SK-N-SH treated with all-trans-retinoic acid at 6 μM for 48 hours (cell line): ENCODE measurements at regions not wholly inside any gene's neighbourhood (a gene's known extent, or its start where the extent isn't known, plus 50 kb on each side); places are given as distances from the start of the nearest gene placed in this dataset.
"Not testable (repeated sequence)": the region's sequence is repeated elsewhere in the genome, so short reads cannot be mapped to it uniquely, and the experiment has no call there.

Experiments used
- ATAC-seq: fragments of 200-7000 bp; cut with Tn5 transposase; 3 replicates; pipeline ENCODE4 v1.9.1; 2020; ENCODE audit warnings: mild to moderate bottlenecking, moderate library complexity
- ARNTL ChIP-seq: fragments of 450-650 bp; formaldehyde crosslinking; IDR thresholded peaks from 2 replicates; pipeline ENCODE4 v1.5.0; 2020; ENCODE audit warnings: low read depth, mild to moderate bottlenecking, moderate library complexity, borderline replicate concordance
- BACH2 ChIP-seq: fragments of 250-450 bp; sonication (Bioruptor Pico); IDR thresholded peaks from 2 replicates; pipeline ENCODE4 v1.9.0; 2021; ENCODE audit warnings: mild to moderate bottlenecking, borderline replicate concordance
- CSDC2 ChIP-seq: fragments of 250-450 bp; sonication (Bioruptor Pico); IDR thresholded peaks from 2 replicates; pipeline ENCODE4 v1.5.0; 2020; ENCODE audit warnings: mild to moderate bottlenecking, moderate library complexity
- ESRRG ChIP-seq: fragments of 250-450 bp; sonication (Bioruptor Pico); IDR thresholded peaks from 2 replicates; pipeline ENCODE4 v1.6.1; 2021; ENCODE audit warnings: mild to moderate bottlenecking
- ISL1 ChIP-seq: fragments of 250-450 bp; sonication (Bioruptor Pico); IDR thresholded peaks from 2 replicates; pipeline ENCODE4 v2.1.2; 2022; ENCODE audit warnings: mild to moderate bottlenecking, moderate library complexity
- OSR1 ChIP-seq: fragments of 250-450 bp; sonication (Bioruptor Pico); IDR thresholded peaks from 2 replicates; pipeline ENCODE4 v1.8.0; 2022; ENCODE audit warnings: moderate library complexity, mild to moderate bottlenecking, inconsistent platforms
- PPARA ChIP-seq: fragments of 250-450 bp; sonication (Bioruptor Pico); IDR thresholded peaks from 2 replicates; pipeline ENCODE4 v1.5.0; 2020; ENCODE audit warnings: mild to moderate bottlenecking, borderline replicate concordance
- SNAI2 ChIP-seq: fragments of 250-450 bp; sonication (Bioruptor Pico); IDR thresholded peaks from 2 replicates; pipeline ENCODE4 v1.5.0; 2020; ENCODE audit warnings: mild to moderate bottlenecking, moderate library complexity
- TCF4 ChIP-seq: fragments of 250-450 bp; sonication (Bioruptor Pico); IDR thresholded peaks from 2 replicates; pipeline ENCODE4 v1.8.0; 2021; ENCODE audit warnings: mild to moderate bottlenecking, moderate library complexity, borderline replicate concordance
- TOX ChIP-seq: fragments of 250-450 bp; sonication (Bioruptor Pico); IDR thresholded peaks from 2 replicates; pipeline ENCODE4 v1.8.0; 2021; ENCODE audit warnings: mild to moderate bottlenecking, moderate library complexity, borderline replicate concordance
- ZFP3 ChIP-seq: fragments of 250-450 bp; sonication (Bioruptor Pico); IDR thresholded peaks from 2 replicates; pipeline ENCODE4 v1.5.0; 2020; ENCODE audit warnings: mild to moderate bottlenecking, moderate library complexity
- ZFP30 ChIP-seq: fragments of 450-650 bp; formaldehyde crosslinking; IDR thresholded peaks from 2 replicates; pipeline ENCODE4 v1.5.0; 2022; ENCODE audit warnings: mild to moderate bottlenecking, moderate library complexity
- ZNF565 ChIP-seq: fragments of 450-650 bp; formaldehyde crosslinking; conservative IDR thresholded peaks from 2 replicates; pipeline ENCODE4 v1.5.0; 2020; ENCODE audit warnings: low read depth, mild to moderate bottlenecking, moderate library complexity
- ZNF8 ChIP-seq: fragments of 450-650 bp; formaldehyde crosslinking; IDR thresholded peaks from 2 replicates; pipeline ENCODE4 v1.5.0; 2020; ENCODE audit warnings: mild to moderate bottlenecking, moderate library complexity
- TF ChIP-seq, protein P1 (sequence below): fragments of 250-450 bp; sonication (Bioruptor Pico); IDR thresholded peaks from 2 replicates; pipeline ENCODE4 v1.5.1; 2021; ENCODE audit warnings: mild to moderate bottlenecking, moderate library complexity
- TF ChIP-seq, protein P2 (sequence below): fragments of 250-450 bp; sonication (Bioruptor Pico); IDR thresholded peaks from 2 replicates; pipeline ENCODE4 v1.5.1; 2020; ENCODE audit warnings: low read depth, mild to moderate bottlenecking, moderate library complexity
- TF ChIP-seq, protein P3 (sequence below): fragments of 250-450 bp; sonication (Bioruptor Pico); IDR thresholded peaks from 2 replicates; pipeline ENCODE4 v1.8.0; 2020; ENCODE audit warnings: mild to moderate bottlenecking, moderate library complexity, borderline replicate concordance
- TF ChIP-seq, protein P4 (sequence below): fragments of 250-450 bp; sonication (Bioruptor Pico); IDR thresholded peaks from 2 replicates; pipeline ENCODE4 v1.8.0; 2021; ENCODE audit warnings: low read depth, mild to moderate bottlenecking, moderate library complexity, borderline replicate concordance
- TF ChIP-seq, protein P5 (sequence below): fragments of 250-450 bp; sonication (Bioruptor Pico); IDR thresholded peaks from 2 replicates; pipeline ENCODE4 v1.5.0; 2020; ENCODE audit warnings: mild to moderate bottlenecking, moderate library complexity

DNA sequence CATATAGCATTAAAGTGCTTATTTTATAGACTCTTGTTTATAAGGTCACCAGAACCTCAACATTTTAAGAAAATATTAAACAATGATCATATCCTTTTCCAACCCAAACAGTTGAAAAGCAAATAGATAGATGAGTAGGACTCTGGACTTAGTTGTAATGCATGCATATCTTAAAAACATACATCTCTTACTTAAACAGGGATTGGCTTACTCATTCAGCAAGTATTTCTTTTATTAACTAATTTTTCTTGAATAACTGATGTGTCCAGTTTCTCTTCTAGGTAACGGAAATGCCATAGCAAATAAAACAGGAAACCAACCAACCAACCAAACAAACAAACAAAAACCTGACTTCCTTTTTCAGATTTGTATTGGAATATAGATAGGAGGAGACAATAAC is 70.9 kb upstream of the NBPF4 start:
- no peak for ATAC-seq
- no peak for TF ChIP-seq ARNTL (CRISPR knock-in tag)

DNA sequence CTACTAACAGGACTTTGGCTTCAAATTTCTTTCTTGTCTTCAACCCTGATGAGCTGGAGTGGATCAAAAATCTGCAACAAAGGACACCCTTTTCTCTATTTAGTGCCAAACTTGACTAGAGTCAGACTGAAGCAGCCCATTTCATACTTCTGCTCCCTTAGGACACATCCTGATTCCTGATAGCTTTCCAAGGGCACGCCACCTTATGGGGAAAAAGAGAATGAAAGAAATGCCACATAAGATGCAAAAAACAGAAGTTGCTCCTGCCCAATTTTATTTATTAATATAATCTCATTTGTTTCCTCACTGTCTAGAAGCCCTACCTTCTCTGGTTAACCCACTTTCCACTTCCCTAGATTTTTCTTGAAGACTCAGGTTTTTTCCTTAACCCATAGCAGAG is 72.7 kb upstream of the NBPF4 start:
- peak; percentile 63 for ATAC-seq
- TF ChIP-seq, protein P1, sequence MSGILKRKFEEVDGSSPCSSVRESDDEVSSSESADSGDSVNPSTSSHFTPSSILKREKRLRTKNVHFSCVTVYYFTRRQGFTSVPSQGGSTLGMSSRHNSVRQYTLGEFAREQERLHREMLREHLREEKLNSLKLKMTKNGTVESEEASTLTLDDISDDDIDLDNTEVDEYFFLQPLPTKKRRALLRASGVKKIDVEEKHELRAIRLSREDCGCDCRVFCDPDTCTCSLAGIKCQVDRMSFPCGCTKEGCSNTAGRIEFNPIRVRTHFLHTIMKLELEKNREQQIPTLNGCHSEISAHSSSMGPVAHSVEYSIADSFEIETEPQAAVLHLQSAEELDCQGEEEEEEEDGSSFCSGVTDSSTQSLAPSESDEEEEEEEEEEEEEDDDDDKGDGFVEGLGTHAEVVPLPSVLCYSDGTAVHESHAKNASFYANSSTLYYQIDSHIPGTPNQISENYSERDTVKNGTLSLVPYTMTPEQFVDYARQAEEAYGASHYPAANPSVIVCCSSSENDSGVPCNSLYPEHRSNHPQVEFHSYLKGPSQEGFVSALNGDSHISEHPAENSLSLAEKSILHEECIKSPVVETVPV = no peak
- no peak for TF ChIP-seq PPARA (CRISPR knock-in tag)
- no peak for TF ChIP-seq ISL1

DNA sequence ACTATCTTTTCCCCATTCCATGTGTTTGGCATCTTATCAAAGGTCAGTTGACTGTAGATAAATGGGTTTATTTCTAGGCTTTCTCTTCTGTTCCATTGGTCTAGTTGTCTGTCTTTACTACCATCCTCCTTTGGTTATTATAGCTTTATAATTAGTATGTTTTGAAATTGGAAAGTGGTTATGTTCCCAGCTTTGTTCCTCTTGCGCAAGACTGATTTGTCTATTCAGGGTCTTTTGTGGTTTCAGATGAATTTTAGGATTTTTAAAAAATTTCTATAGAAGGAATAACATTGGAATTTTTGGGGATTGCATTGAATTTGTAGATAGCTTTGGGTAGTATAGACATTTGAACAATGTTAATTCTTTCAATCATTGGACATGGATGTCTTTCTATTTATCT is 77.0 kb upstream of the NBPF4 start:
- ATAC-seq = no peak
- TF ChIP-seq, protein P2, sequence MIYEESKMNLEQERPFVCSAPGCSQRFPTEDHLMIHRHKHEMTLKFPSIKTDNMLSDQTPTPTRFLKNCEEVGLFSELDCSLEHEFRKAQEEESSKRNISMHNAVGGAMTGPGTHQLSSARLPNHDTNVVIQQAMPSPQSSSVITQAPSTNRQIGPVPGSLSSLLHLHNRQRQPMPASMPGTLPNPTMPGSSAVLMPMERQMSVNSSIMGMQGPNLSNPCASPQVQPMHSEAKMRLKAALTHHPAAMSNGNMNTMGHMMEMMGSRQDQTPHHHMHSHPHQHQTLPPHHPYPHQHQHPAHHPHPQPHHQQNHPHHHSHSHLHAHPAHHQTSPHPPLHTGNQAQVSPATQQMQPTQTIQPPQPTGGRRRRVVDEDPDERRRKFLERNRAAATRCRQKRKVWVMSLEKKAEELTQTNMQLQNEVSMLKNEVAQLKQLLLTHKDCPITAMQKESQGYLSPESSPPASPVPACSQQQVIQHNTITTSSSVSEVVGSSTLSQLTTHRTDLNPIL = no peak
- TF ChIP-seq TOX (no peak), SNAI2 (CRISPR knock-in tag) (no peak), ZNF565 (no peak), OSR1 (no peak), TCF4 (no peak), PPARA (CRISPR knock-in tag) (no peak), ESRRG (CRISPR knock-in tag) (no peak), ZFP3 (CRISPR knock-in tag) (no peak), CSDC2 (CRISPR knock-in tag) (no peak), ZNF8 (no peak)
- TF ChIP-seq, protein P3, sequence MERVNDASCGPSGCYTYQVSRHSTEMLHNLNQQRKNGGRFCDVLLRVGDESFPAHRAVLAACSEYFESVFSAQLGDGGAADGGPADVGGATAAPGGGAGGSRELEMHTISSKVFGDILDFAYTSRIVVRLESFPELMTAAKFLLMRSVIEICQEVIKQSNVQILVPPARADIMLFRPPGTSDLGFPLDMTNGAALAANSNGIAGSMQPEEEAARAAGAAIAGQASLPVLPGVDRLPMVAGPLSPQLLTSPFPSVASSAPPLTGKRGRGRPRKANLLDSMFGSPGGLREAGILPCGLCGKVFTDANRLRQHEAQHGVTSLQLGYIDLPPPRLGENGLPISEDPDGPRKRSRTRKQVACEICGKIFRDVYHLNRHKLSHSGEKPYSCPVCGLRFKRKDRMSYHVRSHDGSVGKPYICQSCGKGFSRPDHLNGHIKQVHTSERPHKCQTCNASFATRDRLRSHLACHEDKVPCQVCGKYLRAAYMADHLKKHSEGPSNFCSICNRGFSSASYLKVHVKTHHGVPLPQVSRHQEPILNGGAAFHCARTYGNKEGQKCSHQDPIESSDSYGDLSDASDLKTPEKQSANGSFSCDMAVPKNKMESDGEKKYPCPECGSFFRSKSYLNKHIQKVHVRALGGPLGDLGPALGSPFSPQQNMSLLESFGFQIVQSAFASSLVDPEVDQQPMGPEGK = no peak
- TF ChIP-seq, protein P4, sequence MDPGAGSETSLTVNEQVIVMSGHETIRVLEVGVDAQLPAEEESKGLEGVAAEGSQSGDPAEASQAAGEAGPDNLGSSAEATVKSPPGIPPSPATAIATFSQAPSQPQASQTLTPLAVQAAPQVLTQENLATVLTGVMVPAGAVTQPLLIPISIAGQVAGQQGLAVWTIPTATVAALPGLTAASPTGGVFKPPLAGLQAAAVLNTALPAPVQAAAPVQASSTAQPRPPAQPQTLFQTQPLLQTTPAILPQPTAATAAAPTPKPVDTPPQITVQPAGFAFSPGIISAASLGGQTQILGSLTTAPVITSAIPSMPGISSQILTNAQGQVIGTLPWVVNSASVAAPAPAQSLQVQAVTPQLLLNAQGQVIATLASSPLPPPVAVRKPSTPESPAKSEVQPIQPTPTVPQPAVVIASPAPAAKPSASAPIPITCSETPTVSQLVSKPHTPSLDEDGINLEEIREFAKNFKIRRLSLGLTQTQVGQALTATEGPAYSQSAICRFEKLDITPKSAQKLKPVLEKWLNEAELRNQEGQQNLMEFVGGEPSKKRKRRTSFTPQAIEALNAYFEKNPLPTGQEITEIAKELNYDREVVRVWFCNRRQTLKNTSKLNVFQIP (CRISPR knock-in tag) = no peak
- TF ChIP-seq, protein P1 = no peak

DNA sequence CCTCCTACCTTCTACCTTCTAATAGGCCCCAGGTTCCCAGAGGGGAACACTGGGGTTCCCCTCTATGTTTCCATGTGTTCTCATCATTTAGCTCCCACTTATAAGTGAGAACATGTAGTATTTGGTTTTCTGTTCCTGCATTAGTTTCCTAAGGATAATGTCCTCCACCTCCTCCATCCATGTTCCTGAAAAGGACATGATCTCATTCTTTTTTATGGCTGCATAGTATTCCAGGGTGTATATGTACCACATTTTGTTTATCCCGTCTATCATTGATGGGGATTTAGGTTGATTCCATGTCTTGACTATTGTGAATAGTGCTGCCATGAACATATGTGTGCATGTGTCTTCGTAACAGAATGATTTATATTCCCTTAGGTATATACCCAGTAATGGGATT is 81.5 kb upstream of the NBPF4 start:
- not testable (repeated sequence) for ATAC-seq

DNA sequence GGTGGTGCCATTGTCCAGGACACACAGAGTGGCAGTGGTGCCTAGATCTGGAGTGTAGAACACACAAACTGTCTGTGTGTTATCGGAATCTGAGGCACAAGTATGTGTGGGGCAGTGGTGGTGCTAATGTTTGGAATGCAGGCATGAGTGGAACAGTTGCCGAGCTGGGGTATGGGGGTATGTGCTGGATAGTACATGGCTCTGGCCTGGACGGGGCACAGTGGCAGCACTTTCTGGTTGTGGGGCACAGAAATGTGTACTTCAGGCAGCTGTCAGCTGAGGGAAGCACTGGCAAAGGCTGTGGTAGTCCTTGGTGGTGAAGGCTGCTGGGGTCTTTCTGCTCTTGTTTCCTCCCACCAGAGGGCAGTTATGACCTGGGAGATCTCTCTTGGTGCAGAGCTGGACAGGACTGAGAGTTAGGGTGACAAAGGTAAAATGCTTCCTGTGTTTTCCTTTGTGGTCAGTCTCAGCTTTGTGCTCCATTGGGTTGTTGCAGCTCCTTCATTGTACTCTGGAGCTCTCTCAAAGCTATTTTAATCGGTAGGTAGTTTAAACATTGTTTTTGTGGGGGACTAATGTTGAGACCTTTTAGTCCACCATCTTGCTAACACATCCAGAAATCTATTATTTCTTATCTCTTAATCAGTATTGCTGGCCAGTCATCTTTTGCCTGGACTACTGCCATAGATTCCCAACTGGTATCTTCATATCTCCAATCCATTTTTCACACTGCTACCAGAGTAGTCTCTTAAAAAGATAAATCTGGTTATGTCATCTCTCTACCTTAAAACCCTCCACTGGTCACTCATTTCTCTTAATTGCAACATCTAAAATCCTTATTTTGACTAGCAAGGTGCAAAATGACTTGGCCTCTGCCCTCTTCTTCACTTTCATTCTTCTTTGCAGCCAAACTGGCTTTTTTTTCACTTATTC is 83.9 kb upstream of the NBPF4 start:
- no peak for ATAC-seq
- TF ChIP-seq TOX (no peak), ZNF8 (no peak), ZFP30 (CRISPR knock-in tag) (no peak), TCF4 (no peak), OSR1 (no peak), BACH2 (no peak), SNAI2 (CRISPR knock-in tag) (no peak), ZFP3 (CRISPR knock-in tag) (no peak)
- TF ChIP-seq, protein P5, sequence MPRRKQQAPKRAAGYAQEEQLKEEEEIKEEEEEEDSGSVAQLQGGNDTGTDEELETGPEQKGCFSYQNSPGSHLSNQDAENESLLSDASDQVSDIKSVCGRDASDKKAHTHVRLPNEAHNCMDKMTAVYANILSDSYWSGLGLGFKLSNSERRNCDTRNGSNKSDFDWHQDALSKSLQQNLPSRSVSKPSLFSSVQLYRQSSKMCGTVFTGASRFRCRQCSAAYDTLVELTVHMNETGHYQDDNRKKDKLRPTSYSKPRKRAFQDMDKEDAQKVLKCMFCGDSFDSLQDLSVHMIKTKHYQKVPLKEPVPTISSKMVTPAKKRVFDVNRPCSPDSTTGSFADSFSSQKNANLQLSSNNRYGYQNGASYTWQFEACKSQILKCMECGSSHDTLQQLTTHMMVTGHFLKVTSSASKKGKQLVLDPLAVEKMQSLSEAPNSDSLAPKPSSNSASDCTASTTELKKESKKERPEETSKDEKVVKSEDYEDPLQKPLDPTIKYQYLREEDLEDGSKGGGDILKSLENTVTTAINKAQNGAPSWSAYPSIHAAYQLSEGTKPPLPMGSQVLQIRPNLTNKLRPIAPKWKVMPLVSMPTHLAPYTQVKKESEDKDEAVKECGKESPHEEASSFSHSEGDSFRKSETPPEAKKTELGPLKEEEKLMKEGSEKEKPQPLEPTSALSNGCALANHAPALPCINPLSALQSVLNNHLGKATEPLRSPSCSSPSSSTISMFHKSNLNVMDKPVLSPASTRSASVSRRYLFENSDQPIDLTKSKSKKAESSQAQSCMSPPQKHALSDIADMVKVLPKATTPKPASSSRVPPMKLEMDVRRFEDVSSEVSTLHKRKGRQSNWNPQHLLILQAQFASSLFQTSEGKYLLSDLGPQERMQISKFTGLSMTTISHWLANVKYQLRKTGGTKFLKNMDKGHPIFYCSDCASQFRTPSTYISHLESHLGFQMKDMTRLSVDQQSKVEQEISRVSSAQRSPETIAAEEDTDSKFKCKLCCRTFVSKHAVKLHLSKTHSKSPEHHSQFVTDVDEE = no peak
- TF ChIP-seq, protein P4 (CRISPR knock-in tag) = no peak
- TF ChIP-seq, protein P2 = no peak
